ENCODE measurements at regions not wholly inside any gene's neighbourhood (a gene's known extent, or its start where the extent isn't known, plus 50 kb on each side); places are given as distances from the start of the nearest gene placed in this dataset.

GRCh38 chr13:74026753-74027152 lies 107.5 kb downstream of the KLF12 start:
- Mint-ChIP-seq H3K4me3 (peak overlapping the region; percentile 68), H3K27ac (peak overlapping the region; percentile 90), H3K27me3 (ENCODE audit: low read depth) (peaks cover 22% of the 10 kb centered on the region), H3K4me1 (peaks cover 66% of the 10 kb centered on the region), H3K9me3 (peaks cover 12% of the 10 kb centered on the region), H3K36me3 (peaks cover 12% of the 10 kb centered on the region)
- ChIA-PET POLR2A (no interaction called here), CTCF (interaction anchor here (0.7 to 0.8 kb wide), 2 partner anchors 20 to 261 kb away, joined by 3 to 5 read pairs; no protein-coding TSS in a partner anchor)
- peak; percentile 98 for ATAC-seq
- TF ChIP-seq, protein P1, sequence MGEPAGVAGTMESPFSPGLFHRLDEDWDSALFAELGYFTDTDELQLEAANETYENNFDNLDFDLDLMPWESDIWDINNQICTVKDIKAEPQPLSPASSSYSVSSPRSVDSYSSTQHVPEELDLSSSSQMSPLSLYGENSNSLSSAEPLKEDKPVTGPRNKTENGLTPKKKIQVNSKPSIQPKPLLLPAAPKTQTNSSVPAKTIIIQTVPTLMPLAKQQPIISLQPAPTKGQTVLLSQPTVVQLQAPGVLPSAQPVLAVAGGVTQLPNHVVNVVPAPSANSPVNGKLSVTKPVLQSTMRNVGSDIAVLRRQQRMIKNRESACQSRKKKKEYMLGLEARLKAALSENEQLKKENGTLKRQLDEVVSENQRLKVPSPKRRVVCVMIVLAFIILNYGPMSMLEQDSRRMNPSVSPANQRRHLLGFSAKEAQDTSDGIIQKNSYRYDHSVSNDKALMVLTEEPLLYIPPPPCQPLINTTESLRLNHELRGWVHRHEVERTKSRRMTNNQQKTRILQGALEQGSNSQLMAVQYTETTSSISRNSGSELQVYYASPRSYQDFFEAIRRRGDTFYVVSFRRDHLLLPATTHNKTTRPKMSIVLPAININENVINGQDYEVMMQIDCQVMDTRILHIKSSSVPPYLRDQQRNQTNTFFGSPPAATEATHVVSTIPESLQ (CRISPR knock-in tag; IDR thresholded peaks at IDR 0.05) = no peak
- TF ChIP-seq ZNF317 (CRISPR knock-in tag; IDR thresholded peaks at IDR 0.05; ENCODE audit: borderline replicate concordance, low read depth) (no peak), NR1H2 (CRISPR knock-in tag; IDR thresholded peaks at IDR 0.05) (no peak), ETV6 (CRISPR knock-in tag; IDR thresholded peaks at IDR 0.05) (0 out of 2 replicates have a peak, but pooled peaks have one; percentile 34), TP53 (CRISPR knock-in tag; IDR thresholded peaks at IDR 0.05) (no peak)
- TF ChIP-seq, protein P2, sequence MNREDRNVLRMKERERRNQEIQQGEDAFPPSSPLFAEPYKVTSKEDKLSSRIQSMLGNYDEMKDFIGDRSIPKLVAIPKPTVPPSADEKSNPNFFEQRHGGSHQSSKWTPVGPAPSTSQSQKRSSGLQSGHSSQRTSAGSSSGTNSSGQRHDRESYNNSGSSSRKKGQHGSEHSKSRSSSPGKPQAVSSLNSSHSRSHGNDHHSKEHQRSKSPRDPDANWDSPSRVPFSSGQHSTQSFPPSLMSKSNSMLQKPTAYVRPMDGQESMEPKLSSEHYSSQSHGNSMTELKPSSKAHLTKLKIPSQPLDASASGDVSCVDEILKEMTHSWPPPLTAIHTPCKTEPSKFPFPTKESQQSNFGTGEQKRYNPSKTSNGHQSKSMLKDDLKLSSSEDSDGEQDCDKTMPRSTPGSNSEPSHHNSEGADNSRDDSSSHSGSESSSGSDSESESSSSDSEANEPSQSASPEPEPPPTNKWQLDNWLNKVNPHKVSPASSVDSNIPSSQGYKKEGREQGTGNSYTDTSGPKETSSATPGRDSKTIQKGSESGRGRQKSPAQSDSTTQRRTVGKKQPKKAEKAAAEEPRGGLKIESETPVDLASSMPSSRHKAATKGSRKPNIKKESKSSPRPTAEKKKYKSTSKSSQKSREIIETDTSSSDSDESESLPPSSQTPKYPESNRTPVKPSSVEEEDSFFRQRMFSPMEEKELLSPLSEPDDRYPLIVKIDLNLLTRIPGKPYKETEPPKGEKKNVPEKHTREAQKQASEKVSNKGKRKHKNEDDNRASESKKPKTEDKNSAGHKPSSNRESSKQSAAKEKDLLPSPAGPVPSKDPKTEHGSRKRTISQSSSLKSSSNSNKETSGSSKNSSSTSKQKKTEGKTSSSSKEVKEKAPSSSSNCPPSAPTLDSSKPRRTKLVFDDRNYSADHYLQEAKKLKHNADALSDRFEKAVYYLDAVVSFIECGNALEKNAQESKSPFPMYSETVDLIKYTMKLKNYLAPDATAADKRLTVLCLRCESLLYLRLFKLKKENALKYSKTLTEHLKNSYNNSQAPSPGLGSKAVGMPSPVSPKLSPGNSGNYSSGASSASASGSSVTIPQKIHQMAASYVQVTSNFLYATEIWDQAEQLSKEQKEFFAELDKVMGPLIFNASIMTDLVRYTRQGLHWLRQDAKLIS (CRISPR knock-in tag; IDR thresholded peaks at IDR 0.05; ENCODE audit: borderline replicate concordance) = no peak
- TF ChIP-seq, protein P3, sequence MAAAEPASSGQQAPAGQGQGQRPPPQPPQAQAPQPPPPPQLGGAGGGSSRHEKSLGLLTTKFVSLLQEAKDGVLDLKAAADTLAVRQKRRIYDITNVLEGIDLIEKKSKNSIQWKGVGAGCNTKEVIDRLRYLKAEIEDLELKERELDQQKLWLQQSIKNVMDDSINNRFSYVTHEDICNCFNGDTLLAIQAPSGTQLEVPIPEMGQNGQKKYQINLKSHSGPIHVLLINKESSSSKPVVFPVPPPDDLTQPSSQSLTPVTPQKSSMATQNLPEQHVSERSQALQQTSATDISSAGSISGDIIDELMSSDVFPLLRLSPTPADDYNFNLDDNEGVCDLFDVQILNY (CRISPR knock-in tag; IDR thresholded peaks at IDR 0.05) = no peak
- TF ChIP-seq, protein P4, sequence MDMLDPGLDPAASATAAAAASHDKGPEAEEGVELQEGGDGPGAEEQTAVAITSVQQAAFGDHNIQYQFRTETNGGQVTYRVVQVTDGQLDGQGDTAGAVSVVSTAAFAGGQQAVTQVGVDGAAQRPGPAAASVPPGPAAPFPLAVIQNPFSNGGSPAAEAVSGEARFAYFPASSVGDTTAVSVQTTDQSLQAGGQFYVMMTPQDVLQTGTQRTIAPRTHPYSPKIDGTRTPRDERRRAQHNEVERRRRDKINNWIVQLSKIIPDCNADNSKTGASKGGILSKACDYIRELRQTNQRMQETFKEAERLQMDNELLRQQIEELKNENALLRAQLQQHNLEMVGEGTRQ (CRISPR knock-in tag; IDR thresholded peaks at IDR 0.05) = peak; percentile 54
- DNase-seq (ENCODE audit: low spot score) = peak; percentile 53

DNA sequence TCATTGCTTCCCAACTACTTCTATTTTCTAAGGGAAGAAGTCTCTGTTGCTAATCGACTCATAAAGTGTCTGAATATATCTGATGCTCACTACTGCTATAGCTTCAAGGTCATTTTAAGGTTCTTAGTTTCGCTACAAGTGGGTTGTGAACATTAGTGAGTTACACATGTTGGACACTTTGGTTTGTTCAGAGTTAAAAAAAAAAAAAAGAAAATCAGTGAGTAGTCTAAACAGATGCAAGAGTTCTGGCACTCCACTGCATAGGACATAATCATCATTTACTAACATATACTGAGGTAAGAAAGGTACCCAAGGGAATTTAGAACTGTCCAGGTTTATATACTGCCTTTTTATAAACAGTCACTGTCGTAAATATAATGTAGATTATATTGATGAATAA lies 108.8 kb downstream of the KLF12 start:
- Mint-ChIP-seq H3K4me1 (peaks cover 61% of the 10 kb centered on the region), H3K9me3 (peaks cover 12% of the 10 kb centered on the region), H3K4me3 (no peak overlapping the region), H3K36me3 (peaks cover 13% of the 10 kb centered on the region), H3K27me3 (ENCODE audit: low read depth) (peaks cover 24% of the 10 kb centered on the region), H3K27ac (no peak overlapping the region)
- DNase-seq (ENCODE audit: low spot score) = no peak
- ChIA-PET POLR2A (interaction anchor here (0.7 kb wide), 2 partner anchors 12 to 23 kb away, joined by 3 to 5 read pairs; no protein-coding TSS in a partner anchor), CTCF (interaction anchor here (0.6 to 0.9 kb wide), 2 partner anchors 105 to 262 kb away, joined by 3 read pairs; no protein-coding TSS in a partner anchor)
- no peak for ATAC-seq
- TF ChIP-seq IRF2 (CRISPR knock-in tag; IDR thresholded peaks at IDR 0.05; ENCODE audit: borderline replicate concordance, low read depth) = no peak
- no peak for TF ChIP-seq NR2C2 (CRISPR knock-in tag; IDR thresholded peaks at IDR 0.05)
- TF ChIP-seq FOXP1 (CRISPR knock-in tag; IDR thresholded peaks at IDR 0.05; ENCODE audit: borderline replicate concordance) = no peak
- TF ChIP-seq, protein P5, sequence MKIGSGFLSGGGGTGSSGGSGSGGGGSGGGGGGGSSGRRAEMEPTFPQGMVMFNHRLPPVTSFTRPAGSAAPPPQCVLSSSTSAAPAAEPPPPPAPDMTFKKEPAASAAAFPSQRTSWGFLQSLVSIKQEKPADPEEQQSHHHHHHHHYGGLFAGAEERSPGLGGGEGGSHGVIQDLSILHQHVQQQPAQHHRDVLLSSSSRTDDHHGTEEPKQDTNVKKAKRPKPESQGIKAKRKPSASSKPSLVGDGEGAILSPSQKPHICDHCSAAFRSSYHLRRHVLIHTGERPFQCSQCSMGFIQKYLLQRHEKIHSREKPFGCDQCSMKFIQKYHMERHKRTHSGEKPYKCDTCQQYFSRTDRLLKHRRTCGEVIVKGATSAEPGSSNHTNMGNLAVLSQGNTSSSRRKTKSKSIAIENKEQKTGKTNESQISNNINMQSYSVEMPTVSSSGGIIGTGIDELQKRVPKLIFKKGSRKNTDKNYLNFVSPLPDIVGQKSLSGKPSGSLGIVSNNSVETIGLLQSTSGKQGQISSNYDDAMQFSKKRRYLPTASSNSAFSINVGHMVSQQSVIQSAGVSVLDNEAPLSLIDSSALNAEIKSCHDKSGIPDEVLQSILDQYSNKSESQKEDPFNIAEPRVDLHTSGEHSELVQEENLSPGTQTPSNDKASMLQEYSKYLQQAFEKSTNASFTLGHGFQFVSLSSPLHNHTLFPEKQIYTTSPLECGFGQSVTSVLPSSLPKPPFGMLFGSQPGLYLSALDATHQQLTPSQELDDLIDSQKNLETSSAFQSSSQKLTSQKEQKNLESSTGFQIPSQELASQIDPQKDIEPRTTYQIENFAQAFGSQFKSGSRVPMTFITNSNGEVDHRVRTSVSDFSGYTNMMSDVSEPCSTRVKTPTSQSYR (CRISPR knock-in tag; IDR thresholded peaks at IDR 0.05) = no peak
- no peak for TF ChIP-seq ZNF671 (CRISPR knock-in tag; IDR thresholded peaks at IDR 0.05)
- no peak for TF ChIP-seq ZNF416 (CRISPR knock-in tag; IDR thresholded peaks at IDR 0.05)
- no peak for TF ChIP-seq RELA (CRISPR knock-in tag; IDR thresholded peaks at IDR 0.05; ENCODE audit: borderline replicate concordance)
- TF ChIP-seq, protein P6, sequence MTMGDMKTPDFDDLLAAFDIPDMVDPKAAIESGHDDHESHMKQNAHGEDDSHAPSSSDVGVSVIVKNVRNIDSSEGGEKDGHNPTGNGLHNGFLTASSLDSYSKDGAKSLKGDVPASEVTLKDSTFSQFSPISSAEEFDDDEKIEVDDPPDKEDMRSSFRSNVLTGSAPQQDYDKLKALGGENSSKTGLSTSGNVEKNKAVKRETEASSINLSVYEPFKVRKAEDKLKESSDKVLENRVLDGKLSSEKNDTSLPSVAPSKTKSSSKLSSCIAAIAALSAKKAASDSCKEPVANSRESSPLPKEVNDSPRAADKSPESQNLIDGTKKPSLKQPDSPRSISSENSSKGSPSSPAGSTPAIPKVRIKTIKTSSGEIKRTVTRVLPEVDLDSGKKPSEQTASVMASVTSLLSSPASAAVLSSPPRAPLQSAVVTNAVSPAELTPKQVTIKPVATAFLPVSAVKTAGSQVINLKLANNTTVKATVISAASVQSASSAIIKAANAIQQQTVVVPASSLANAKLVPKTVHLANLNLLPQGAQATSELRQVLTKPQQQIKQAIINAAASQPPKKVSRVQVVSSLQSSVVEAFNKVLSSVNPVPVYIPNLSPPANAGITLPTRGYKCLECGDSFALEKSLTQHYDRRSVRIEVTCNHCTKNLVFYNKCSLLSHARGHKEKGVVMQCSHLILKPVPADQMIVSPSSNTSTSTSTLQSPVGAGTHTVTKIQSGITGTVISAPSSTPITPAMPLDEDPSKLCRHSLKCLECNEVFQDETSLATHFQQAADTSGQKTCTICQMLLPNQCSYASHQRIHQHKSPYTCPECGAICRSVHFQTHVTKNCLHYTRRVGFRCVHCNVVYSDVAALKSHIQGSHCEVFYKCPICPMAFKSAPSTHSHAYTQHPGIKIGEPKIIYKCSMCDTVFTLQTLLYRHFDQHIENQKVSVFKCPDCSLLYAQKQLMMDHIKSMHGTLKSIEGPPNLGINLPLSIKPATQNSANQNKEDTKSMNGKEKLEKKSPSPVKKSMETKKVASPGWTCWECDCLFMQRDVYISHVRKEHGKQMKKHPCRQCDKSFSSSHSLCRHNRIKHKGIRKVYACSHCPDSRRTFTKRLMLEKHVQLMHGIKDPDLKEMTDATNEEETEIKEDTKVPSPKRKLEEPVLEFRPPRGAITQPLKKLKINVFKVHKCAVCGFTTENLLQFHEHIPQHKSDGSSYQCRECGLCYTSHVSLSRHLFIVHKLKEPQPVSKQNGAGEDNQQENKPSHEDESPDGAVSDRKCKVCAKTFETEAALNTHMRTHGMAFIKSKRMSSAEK (CRISPR knock-in tag; IDR thresholded peaks at IDR 0.05; ENCODE audit: borderline replicate concordance) = no peak
- TF ChIP-seq CREM (CRISPR knock-in tag; IDR thresholded peaks at IDR 0.05) = no peak
- TF ChIP-seq FOXK1 (CRISPR knock-in tag; IDR thresholded peaks at IDR 0.05) = no peak
- no peak for TF ChIP-seq NR3C1 (CRISPR knock-in tag; conservative IDR thresholded peaks at IDR 0.05; ENCODE audit: low read depth)
- no peak for TF ChIP-seq TEAD1 (CRISPR knock-in tag; IDR thresholded peaks at IDR 0.05)
- TF ChIP-seq ETV6 (CRISPR knock-in tag; IDR thresholded peaks at IDR 0.05) = no peak

Data from WTC11 (cell line).